ENCODE measurements at regions not wholly inside any gene's neighbourhood (a gene's known extent, or its start where the extent isn't known, plus 50 kb on each side); places are given as distances from the start of the nearest gene placed in this dataset.
A peak's percentile ranks its signal among the peaks of the same experiment; 100 is the strongest.

DNA sequence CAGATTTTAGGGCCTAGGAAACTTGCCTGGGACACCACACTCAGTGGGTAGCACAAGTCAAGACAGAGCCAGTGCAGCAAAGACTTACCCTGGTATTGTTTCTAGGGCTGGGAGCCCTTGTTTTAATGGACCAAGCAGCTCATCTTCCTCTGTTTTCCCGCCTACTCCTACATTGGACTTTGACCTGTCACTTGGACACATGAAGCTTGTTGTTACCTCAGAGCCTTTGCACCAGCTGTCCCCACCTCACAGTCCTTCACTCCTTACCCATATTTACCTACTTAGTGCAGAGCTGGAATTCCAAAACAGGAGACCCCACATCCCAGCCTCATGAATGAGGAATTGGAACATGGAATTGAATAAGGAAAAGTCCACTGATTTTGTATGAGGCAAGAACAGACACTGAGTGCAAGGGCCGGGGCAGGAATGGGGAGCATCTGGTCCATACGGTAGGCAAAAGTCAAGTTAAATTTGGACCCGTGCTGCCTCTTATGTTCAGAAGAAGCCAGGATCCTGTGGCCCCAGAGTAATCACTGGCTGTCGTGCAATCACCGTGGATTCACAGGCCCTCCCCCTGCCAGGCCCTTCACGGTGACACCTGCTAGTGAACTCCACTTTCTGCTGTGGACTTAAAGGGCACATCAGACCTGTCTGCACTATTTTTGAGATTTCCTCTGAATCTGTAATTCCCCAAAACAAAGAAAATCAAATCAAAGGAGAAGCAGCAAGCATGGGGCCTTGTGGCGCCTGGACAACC is 236.9 kb upstream of the PMEPA1 start:
- Histone ChIP-seq H3K36me3 (no peaks in the 10 kb centered on the region), H3K27ac (no peak overlapping the region), H3K27me3 (no peaks in the 10 kb centered on the region), H3K4me1 (no peaks in the 10 kb centered on the region), H3K9me3 (replicated peaks) (peaks cover 6% of the 10 kb centered on the region), H3K4me3 (no peak overlapping the region)
- no peak for DNase-seq

DNA sequence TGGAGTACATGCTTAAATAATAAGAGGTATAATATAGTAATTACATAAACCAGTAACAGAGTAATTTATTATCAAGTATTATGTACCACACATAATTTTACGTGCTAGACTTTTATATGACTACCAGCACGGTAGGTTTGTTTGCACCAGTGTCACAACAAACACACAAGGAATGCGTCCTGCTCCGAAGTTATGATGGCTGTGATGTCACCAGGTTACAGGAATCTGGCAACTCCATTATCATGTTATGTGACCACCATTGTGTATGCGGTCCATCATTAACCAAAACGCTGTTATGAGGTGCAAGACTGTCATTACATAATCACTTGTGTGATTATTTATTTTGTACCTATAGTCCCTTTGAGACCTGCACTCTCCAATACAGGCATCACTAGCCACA is 235.2 kb upstream of the PMEPA1 start:
- Histone ChIP-seq H3K27ac (no peak overlapping the region), H3K36me3 (no peaks in the 10 kb centered on the region), H3K4me3 (no peak overlapping the region), H3K9me3 (replicated peaks) (peaks cover 2% of the 10 kb centered on the region; the same call in 1 of the 2 replicates), H3K27me3 (no peaks in the 10 kb centered on the region), H3K4me1 (peaks cover 5% of the 10 kb centered on the region; the same call in 1 of the 2 replicates)
- DNase-seq, result no peak

GRCh38 chr20:57943950-57944349 is 234.1 kb upstream of the PMEPA1 start:
- 0 out of 2 replicates have a peak, but pooled peaks cover 2% of the 10 kb centered on the region for H3K9me3 ChIP-seq (replicated peaks)
- H3K4me1 ChIP-seq, result peaks cover 5% of the 10 kb centered on the region; the same call in 1 of the 2 replicates
- no peaks in the 10 kb centered on the region for H3K27me3 ChIP-seq
- H3K4me3 ChIP-seq, result no peak overlapping the region
- no peaks in the 10 kb centered on the region for H3K36me3 ChIP-seq
- H3K27ac ChIP-seq, result no peak overlapping the region
- DNase-seq, result no peak

DNA sequence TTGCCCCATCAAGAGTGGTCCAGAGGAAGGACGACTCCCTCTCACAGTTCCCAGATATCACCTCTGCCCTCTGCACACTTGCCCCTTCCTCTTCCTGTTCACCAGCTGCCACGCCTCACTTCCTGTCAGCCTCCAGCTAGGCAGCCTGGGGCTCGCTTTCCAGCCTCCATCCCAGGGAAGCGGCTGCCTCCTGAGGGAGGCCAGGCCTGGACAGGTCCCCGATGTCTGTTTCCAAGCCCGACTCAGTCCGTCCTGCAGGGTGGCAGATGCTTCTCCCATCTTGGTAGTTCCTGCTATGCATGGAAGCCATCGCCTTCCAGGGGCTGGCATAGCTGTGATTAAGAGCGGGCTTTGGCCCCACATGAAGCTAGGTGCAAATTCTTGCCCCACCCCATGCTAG is 233.5 kb upstream of the PMEPA1 start:
- no peaks in the 10 kb centered on the region for H3K36me3 ChIP-seq
- DNase-seq, result no peak
- peaks cover 5% of the 10 kb centered on the region; the same call in 1 of the 2 replicates for H3K4me1 ChIP-seq
- H3K4me3 ChIP-seq, result no peak overlapping the region
- H3K27ac ChIP-seq, result no peak overlapping the region
- no peaks in the 10 kb centered on the region for H3K27me3 ChIP-seq
- 0 out of 2 replicates have a peak, but pooled peaks cover 2% of the 10 kb centered on the region for H3K9me3 ChIP-seq (replicated peaks)

DNA sequence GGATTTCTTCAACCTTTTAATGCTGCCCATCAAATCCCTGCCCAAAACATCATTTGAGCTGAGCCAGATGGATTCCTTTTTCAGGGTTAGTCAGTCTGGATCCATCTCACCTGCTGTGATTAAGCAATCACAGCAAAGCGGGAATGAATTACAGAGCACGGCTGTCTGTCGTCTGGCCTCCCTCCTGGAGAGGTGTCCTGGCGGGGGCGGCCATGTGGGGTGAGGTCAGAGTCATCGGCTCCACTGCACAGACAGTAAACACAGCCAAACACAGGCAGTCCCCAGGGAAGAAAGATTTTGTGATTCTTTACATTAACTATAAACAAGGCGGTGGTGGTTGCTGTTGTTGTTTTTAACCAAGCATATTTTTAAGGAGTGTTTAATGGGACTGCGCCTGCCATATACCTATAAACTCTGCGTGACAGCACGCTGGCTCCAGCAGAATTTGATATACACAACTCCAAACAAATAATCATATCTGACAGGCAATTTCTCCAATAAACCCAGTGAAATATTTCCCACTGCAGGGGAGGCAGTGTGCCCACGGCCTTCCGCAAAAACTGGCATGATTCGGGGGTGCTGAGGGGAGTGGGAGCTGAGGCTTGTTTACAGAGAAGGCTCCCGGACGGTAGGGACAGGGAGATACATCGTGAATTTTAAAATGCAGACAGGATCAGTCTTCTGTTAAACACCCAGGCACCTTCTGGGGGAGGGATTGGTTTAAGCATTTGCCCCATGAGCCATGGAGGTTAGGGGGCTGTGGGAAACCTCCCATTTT is 232.0 kb upstream of the PMEPA1 start:
- DNase-seq, result peak; percentile 39 to 40
- no peaks in the 10 kb centered on the region for H3K36me3 ChIP-seq
- H3K27ac ChIP-seq, result no peak overlapping the region
- peaks cover 2% of the 10 kb centered on the region; the same call in 1 of the 2 replicates for H3K9me3 ChIP-seq (replicated peaks)
- H3K4me3 ChIP-seq, result no peak overlapping the region
- H3K27me3 ChIP-seq, result no peaks in the 10 kb centered on the region
- H3K4me1 ChIP-seq, result peaks cover 5% of the 10 kb centered on the region; the same call in 1 of the 2 replicates

GRCh38 chr20:57940868-57941522 is 231.2 kb upstream of the PMEPA1 start:
- Histone ChIP-seq H3K36me3 (no peaks in the 10 kb centered on the region), H3K27me3 (no peaks in the 10 kb centered on the region), H3K4me1 (peaks cover 5% of the 10 kb centered on the region; the same call in 1 of the 2 replicates), H3K27ac (no peak overlapping the region), H3K4me3 (no peak overlapping the region), H3K9me3 (replicated peaks) (peaks cover 2% of the 10 kb centered on the region; the same call in 1 of the 2 replicates)
- DNase-seq, result no peak

DNA sequence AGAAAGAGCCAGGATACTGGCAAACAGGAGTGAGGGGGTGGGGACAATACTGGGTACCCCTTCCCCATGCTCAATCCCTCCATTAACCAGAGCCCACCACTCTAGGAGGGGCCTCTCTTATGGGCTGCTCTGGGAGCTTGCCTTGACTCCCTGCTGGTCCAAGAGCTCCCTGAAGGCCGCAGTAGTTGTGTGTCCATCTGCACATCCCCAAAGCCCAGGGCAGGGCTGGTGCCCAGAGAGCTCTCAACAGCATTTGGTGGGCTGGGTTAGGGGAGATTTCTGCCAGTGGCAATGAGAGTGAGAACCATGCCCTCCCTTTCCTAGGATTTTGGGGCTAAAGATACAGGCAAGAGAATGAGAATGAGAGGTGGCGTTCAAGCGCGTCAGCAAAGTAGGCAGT is 230.6 kb upstream of the PMEPA1 start:
- no peaks in the 10 kb centered on the region for H3K36me3 ChIP-seq
- no peak for DNase-seq
- H3K9me3 ChIP-seq (replicated peaks), result peaks cover 2% of the 10 kb centered on the region; the same call in 1 of the 2 replicates

GRCh38 chr20:57939499-57939898 is 229.7 kb upstream of the PMEPA1 start:
- no peak overlapping the region for H3K27ac ChIP-seq
- H3K4me3 ChIP-seq, result no peak overlapping the region
- no peaks in the 10 kb centered on the region for H3K36me3 ChIP-seq
- H3K27me3 ChIP-seq, result no peaks in the 10 kb centered on the region
- no peak for DNase-seq
- no peaks in the 10 kb centered on the region; the same call in 1 of the 2 replicates for H3K9me3 ChIP-seq (replicated peaks)
- peaks cover 5% of the 10 kb centered on the region; the same call in 1 of the 2 replicates for H3K4me1 ChIP-seq

More for the DNA sequence above, 230.6 kb upstream of the PMEPA1 start:
- Histone ChIP-seq H3K27ac (no peak overlapping the region), H3K27me3 (no peaks in the 10 kb centered on the region), H3K4me3 (no peak overlapping the region), H3K4me1 (peaks cover 5% of the 10 kb centered on the region; the same call in 1 of the 2 replicates)

DNA sequence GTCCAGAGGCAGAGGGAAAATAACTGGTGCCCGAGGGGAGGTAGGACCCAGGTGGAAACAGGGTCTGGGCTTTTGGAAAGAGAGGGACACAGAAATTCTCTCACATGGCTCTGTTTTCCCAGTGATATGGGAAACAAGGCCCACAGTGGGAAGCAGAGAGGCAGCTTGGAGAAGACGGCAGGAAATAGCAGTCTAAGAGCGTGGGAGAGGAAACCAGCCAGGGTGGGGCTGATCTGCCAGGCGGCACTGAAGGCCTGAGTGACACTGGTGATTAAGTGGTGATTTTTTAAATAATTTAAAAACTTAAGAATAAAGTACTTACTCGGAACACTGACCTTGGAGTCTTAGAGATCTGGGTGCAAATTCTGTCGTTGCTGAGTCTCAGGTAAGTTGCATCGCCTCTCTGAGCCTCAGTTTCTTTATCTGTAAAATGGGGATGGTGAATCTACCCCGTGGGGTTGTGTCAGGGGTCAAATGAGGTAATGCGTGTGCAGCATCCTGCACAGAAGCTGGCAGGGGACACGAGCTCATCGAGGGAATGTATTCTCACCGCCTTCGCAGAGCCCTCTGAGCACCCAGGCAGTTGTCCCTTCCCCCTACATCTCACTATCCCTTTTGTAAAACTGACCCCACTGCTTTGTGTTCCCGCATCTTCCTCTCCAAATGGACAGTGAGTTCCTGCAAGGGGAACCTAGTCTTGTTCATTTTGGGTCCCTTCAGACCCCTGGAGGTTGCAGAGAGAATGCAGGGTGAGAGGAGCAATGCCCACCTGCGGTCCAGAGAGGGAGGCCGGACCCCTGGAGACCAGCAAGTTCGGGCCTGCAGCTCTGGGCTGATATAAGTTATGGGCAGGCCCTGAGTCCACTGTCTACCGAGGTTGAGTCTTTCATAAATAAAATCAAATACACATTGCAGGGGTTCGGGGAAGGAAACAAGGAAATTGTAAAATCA is 228.6 kb upstream of the PMEPA1 start:
- H3K27me3 ChIP-seq, result no peaks in the 10 kb centered on the region
- no peaks in the 10 kb centered on the region; the same call in 1 of the 2 replicates for H3K9me3 ChIP-seq (replicated peaks)
- no peak overlapping the region for H3K4me3 ChIP-seq
- no peak for DNase-seq
- no peaks in the 10 kb centered on the region for H3K36me3 ChIP-seq
- no peak overlapping the region for H3K27ac ChIP-seq
- peaks cover 5% of the 10 kb centered on the region; the same call in 1 of the 2 replicates for H3K4me1 ChIP-seq

DNA sequence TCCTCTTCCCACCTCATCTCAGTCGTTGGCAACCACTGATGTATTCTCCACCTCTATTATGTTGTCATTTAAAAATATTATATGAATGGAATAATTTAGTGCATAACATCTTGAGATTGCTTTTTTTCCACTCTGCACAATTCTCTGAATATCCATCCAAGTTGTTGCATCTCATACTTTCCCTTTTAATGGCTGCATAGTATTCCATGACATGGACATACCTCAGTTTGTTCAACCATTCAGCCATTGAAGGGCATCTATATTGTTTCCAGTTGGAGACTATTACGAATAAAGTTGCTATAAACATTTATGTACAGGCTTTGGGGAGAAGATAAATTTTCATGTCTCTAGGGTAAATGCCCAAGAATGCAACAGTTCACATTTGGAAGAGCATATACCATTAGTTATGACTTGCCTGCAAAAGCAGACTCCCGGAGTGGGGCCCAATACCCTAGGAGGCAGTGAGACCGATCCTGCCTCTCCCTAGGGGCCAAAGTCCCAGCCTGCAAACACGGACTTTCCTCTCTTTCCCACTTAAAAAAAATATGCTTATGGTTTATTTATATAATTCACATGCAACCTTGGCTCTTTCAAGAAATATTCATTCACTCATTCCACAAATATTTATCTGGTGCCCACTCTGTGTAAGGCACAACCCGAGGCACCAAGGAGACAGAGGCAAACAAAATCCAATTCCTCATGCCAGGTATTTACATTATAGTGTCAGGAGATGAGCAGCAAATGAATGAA is 227.0 kb upstream of the PMEPA1 start:
- no peak for DNase-seq
- peaks cover 11% of the 10 kb centered on the region; the same call in 1 of the 2 replicates for H3K4me1 ChIP-seq
- no peaks in the 10 kb centered on the region for H3K36me3 ChIP-seq
- no peaks in the 10 kb centered on the region for H3K27me3 ChIP-seq
- H3K27ac ChIP-seq, result no peak overlapping the region
- H3K4me3 ChIP-seq, result no peak overlapping the region
- no peaks in the 10 kb centered on the region; the same call in 1 of the 2 replicates for H3K9me3 ChIP-seq (replicated peaks)

GRCh38 chr20:57934913-57935312 is 225.1 kb upstream of the PMEPA1 start:
- no peaks in the 10 kb centered on the region for H3K27me3 ChIP-seq
- no peak overlapping the region for H3K27ac ChIP-seq
- 0 out of 2 replicates have a peak, but pooled peaks cover 10% of the 10 kb centered on the region for H3K4me1 ChIP-seq
- no peak overlapping the region for H3K4me3 ChIP-seq
- DNase-seq, result no peak
- H3K9me3 ChIP-seq (replicated peaks), result no peaks in the 10 kb centered on the region; the same call in 1 of the 2 replicates
- no peaks in the 10 kb centered on the region for H3K36me3 ChIP-seq

- Histone ChIP-seq H3K9me3 (replicated peaks) (peaks cover 3% of the 10 kb centered on the region; the same call in 1 of the 2 replicates), H3K4me3 (no peak overlapping the region), H3K36me3 (no peaks in the 10 kb centered on the region), H3K27ac (no peak overlapping the region), H3K4me1 (0 out of 2 replicates have a peak, but pooled peaks cover 10% of the 10 kb centered on the region), H3K27me3 (no peaks in the 10 kb centered on the region)
- DNase-seq, result no peak
These were observed 224.4 kb upstream of the PMEPA1 start for GRCh38 chr20:57934007-57934805.
